ENCODE measurements at regions not wholly inside any gene's neighbourhood (a gene's known extent, or its start where the extent isn't known, plus 50 kb on each side); places are given as distances from the start of the nearest gene placed in this dataset.

DNA sequence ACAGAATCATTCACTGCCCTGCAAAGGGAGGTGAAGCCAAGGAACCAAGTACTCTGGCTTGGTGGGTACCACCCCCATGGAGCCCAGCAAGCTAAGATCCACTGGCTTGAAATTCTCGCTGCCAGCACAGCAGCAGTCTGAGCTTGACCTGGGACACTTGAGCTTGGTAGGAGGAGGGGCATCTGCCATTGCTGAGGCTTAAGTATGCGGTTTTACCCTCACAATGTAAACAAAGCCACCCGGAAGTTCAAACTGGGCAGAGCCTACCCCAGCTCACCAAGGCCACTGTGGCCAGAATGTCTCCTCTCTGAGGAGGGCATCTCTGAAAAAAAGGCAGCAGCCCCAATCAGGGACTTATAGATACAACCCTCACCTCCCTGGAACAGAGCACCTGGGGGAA lies 1050.0 kb upstream of the GHITM start:
- ChIA-PET CTCF (no interaction called here), POLR2A (ENCODE audit: unreplicated experiment) (no interaction called here)
- intact Hi-C loops (cut with micrococcal nuclease) = no loop called here
- no peaks in the 10 kb centered on the region for H4K20me1 ChIP-seq (ENCODE audit: low read length)
- H3K79me2 ChIP-seq (ENCODE audit: low read length) = no peaks in the 10 kb centered on the region
- H3K4me3 ChIP-seq (ENCODE audit: low read length) = no peak overlapping the region
- TF ChIP-seq, protein P1, sequence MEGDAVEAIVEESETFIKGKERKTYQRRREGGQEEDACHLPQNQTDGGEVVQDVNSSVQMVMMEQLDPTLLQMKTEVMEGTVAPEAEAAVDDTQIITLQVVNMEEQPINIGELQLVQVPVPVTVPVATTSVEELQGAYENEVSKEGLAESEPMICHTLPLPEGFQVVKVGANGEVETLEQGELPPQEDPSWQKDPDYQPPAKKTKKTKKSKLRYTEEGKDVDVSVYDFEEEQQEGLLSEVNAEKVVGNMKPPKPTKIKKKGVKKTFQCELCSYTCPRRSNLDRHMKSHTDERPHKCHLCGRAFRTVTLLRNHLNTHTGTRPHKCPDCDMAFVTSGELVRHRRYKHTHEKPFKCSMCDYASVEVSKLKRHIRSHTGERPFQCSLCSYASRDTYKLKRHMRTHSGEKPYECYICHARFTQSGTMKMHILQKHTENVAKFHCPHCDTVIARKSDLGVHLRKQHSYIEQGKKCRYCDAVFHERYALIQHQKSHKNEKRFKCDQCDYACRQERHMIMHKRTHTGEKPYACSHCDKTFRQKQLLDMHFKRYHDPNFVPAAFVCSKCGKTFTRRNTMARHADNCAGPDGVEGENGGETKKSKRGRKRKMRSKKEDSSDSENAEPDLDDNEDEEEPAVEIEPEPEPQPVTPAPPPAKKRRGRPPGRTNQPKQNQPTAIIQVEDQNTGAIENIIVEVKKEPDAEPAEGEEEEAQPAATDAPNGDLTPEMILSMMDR (conservative IDR thresholded peaks at IDR 0.05; ENCODE audit: low read depth, low read length) = no peak
- TF ChIP-seq EZH2 (IDR thresholded peaks at IDR 0.05; ENCODE audit: low read length, unreplicated experiment) (no peak), EZH2phosphoT487 (IDR thresholded peaks at IDR 0.05; ENCODE audit: borderline replicate concordance, low read length) (no peak)
- H2AFZ ChIP-seq (ENCODE audit: low read length) = no peak overlapping the region
- ATAC-seq (no peak), DNase-seq (no peak)
- no peaks in the 10 kb centered on the region for H3K9me3 ChIP-seq (ENCODE audit: low read length)
- BruUV-seq (replicated peaks) = no TSS peak
- no peaks in the 10 kb centered on the region for H3K27me3 ChIP-seq (ENCODE audit: low read length)
- no peak overlapping the region for H3K9ac ChIP-seq (ENCODE audit: low read length)
- no peaks in the 10 kb centered on the region for H3K4me1 ChIP-seq (ENCODE audit: insufficient read depth, low read length)
- H3K9me2 ChIP-seq (replicated peaks; ENCODE audit: low read length) = no peaks in the 10 kb centered on the region
- H3F3A ChIP-seq (ENCODE audit: low read length, unreplicated experiment) = no peaks in the 10 kb centered on the region
- no peak overlapping the region for H3K27ac ChIP-seq (ENCODE audit: low read length)
- H3K4me2 ChIP-seq (ENCODE audit: low read length) = no peak overlapping the region
- H3K36me3 ChIP-seq (ENCODE audit: low read depth, low read length) = no peaks in the 10 kb centered on the region

- intact Hi-C loops (cut with micrococcal nuclease) = no loop called here
- no peaks in the 10 kb centered on the region for H3K4me1 ChIP-seq (ENCODE audit: insufficient read depth, low read length)
- H3K79me2 ChIP-seq (ENCODE audit: low read length) = no peaks in the 10 kb centered on the region
- 0 out of 2 replicates have a peak, but pooled peaks cover 3% of the 10 kb centered on the region for H3K9me3 ChIP-seq (ENCODE audit: low read length)
- no peaks in the 10 kb centered on the region for H3K9me2 ChIP-seq (replicated peaks; ENCODE audit: low read length)
- no peaks in the 10 kb centered on the region for H3K36me3 ChIP-seq (ENCODE audit: low read depth, low read length)
- DNase-seq (no peak), ATAC-seq (no peak)
- POLR2A ChIA-PET (ENCODE audit: unreplicated experiment) = no interaction called here
- no peak overlapping the region for H3K4me2 ChIP-seq (ENCODE audit: low read length)
- no peaks in the 10 kb centered on the region for H3F3A ChIP-seq (ENCODE audit: low read length, unreplicated experiment)
- CTCF ChIA-PET = no interaction called here
- H3K27me3 ChIP-seq (ENCODE audit: low read length) = no peaks in the 10 kb centered on the region
- H2AFZ ChIP-seq (ENCODE audit: low read length) = no peak overlapping the region
- TF ChIP-seq EZH2phosphoT487 (IDR thresholded peaks at IDR 0.05; ENCODE audit: borderline replicate concordance, low read length) = no peak
- TF ChIP-seq EZH2 (IDR thresholded peaks at IDR 0.05; ENCODE audit: low read length, unreplicated experiment) = no peak
- TF ChIP-seq, protein P1 (conservative IDR thresholded peaks at IDR 0.05; ENCODE audit: low read depth, low read length) = no peak
- H3K27ac ChIP-seq (ENCODE audit: low read length) = no peak overlapping the region
- no peak overlapping the region for H3K4me3 ChIP-seq (ENCODE audit: low read length)
- no peak overlapping the region for H3K9ac ChIP-seq (ENCODE audit: low read length)
- BruUV-seq (replicated peaks) = no TSS peak
- H4K20me1 ChIP-seq (ENCODE audit: low read length) = no peaks in the 10 kb centered on the region
These were observed 1034.7 kb upstream of the GHITM start for GRCh38 chr10:83104616-83105015.

- Histone ChIP-seq H3K9me2 (replicated peaks; ENCODE audit: low read length) (no peaks in the 10 kb centered on the region), H3K27ac (ENCODE audit: low read length) (no peak overlapping the region), H3K9ac (ENCODE audit: low read length) (no peak overlapping the region), H3K27me3 (ENCODE audit: low read length) (no peaks in the 10 kb centered on the region), H3K4me1 (ENCODE audit: insufficient read depth, low read length) (no peaks in the 10 kb centered on the region), H2AFZ (ENCODE audit: low read length) (no peak overlapping the region), H3F3A (ENCODE audit: low read length, unreplicated experiment) (no peaks in the 10 kb centered on the region), H3K4me2 (ENCODE audit: low read length) (no peak overlapping the region), H4K20me1 (ENCODE audit: low read length) (no peaks in the 10 kb centered on the region), H3K36me3 (ENCODE audit: low read depth, low read length) (no peaks in the 10 kb centered on the region), H3K4me3 (ENCODE audit: low read length) (no peak overlapping the region), H3K79me2 (ENCODE audit: low read length) (no peaks in the 10 kb centered on the region), H3K9me3 (ENCODE audit: low read length) (no peaks in the 10 kb centered on the region)
- no TSS peak for BruUV-seq (replicated peaks)
- intact Hi-C loops (cut with micrococcal nuclease) = no loop called here
- DNase-seq (no peak), ATAC-seq (no peak)
- ChIA-PET POLR2A (ENCODE audit: unreplicated experiment) (no interaction called here), CTCF (no interaction called here)
- TF ChIP-seq, protein P1 (conservative IDR thresholded peaks at IDR 0.05; ENCODE audit: low read depth, low read length) = no peak
- no peak for TF ChIP-seq EZH2phosphoT487 (IDR thresholded peaks at IDR 0.05; ENCODE audit: borderline replicate concordance, low read length)
- TF ChIP-seq EZH2 (IDR thresholded peaks at IDR 0.05; ENCODE audit: low read length, unreplicated experiment) = no peak
These were observed 1030.6 kb upstream of the GHITM start for GRCh38 chr10:83108565-83109333.

Measured in PC-3 (cell line).